Stimulated activated CD4-positive, alpha-beta T cell treated with anti-CD3 and anti-CD28 coated beads, TNF-alpha, amount 100 ng/mL, for 4 hours (primary cell): ENCODE measurements at regions not wholly inside any gene's neighbourhood (a gene's known extent, or its start where the extent isn't known, plus 50 kb on each side); places are given as distances from the start of the nearest gene placed in this dataset.
"Not testable (repeated sequence)": the region's sequence is repeated elsewhere in the genome, so short reads cannot be mapped to it uniquely, and the experiment has no call there.

Experiments used
- DNase-seq, 3 experiments: peaks; one replicate each; pipeline ENCODE4 v3.0.0-alpha.2; 2020; ENCODE audit warnings: low read depth in 3 of 3

DNA sequence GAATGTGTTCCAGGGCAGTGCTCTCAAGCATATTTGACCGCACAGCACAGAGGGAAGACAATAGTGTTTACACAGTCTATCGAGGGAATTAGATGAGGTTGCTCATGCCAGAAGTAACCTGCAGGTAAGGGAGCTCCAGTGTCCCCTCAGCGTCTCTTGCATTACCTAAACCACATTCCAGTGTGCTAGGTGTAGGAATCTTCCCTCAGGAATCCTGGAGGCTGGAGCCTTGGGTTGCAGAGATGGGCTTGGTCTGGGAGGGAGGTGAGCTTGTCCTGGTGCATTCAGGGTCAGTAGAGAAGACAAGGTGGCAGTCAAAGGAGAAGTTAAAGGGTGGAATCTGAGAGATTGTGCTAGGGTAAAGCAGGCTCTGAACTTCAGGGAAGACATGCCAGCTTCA lies 56.3 kb downstream of the SOX14 start:
- no peak for DNase-seq

- DNase-seq = no peak
Observed at GRCh38 chr3:137835096-137835495, 71.0 kb downstream of the SOX14 start.

DNA sequence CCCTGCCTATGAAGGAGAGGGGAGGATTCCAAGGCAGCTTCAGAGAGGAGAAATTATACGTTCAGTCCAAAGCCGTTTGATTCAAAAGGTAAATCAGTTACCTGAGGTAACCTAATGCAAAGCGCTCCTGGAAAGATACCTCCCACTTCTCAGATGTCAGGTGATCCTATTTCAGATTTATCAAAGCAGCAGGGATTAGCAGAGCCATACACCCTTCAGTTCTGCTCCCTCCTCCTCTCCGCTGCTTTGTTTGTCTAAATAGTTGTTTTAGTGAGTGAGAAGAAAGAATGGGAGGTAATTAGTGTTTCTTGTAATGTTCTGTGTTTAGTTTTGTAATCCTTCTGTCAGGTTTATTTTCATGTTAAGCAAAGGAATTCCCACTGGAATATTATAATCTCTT lies 81.1 kb downstream of the SOX14 start:
- no peak for DNase-seq

DNA sequence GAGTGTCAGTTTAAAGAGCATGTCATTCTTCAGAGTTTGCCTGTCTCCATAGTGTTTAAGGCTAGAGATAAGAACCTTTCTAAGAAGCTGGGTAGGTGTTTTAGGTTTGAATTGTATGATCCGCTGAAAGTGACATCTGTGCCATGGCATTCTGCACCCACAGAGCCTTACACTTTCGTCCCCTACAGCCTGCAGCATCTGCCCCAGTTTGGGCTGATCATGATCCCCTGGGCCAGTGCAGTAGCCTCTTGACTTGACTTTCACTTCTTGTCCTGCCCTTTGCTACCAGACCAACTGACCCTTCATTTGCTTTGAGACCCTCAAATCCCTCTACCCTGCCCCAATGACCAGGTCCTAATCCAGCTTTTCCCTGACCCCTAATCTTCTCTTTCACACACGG lies 81.6 kb downstream of the SOX14 start:
- no peak for DNase-seq

GRCh38 chr3:137852391-137852830 lies 88.3 kb downstream of the SOX14 start:
- DNase-seq = no peak

DNA sequence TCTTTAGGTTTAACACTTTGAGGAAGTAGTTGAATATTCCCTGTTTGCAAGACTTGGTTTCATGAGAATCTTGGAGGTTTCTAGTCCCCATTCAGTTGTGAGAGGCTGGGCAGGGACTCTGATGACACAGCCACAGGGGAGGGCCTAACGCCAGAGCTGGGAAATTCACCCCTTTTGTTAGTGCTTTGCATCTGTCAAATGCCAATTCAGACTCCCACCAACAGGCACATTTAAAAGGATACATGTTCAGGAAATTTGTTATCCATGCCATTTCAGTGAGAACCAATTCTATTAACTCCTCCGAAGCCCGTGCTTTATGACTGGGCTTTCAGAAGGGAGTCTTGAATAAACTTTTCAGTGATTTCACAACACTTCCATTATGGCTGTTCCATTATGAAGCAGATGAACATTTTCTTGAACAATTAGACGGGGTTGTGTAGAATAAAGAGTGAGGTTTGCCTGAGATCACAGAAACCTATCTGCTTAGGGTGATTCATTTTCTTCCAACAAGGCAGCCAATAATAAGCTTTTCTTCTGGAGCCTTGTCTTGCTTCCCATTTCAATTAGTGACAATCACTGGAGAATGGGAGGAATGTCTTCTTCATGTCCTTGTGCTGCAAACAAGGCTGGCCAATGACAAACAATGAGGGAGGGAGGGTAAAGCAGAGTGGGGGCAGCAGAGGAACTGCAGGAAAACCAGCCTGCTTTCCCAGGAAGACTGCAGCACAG lies 90.6 kb downstream of the SOX14 start:
- no peak for DNase-seq

DNA sequence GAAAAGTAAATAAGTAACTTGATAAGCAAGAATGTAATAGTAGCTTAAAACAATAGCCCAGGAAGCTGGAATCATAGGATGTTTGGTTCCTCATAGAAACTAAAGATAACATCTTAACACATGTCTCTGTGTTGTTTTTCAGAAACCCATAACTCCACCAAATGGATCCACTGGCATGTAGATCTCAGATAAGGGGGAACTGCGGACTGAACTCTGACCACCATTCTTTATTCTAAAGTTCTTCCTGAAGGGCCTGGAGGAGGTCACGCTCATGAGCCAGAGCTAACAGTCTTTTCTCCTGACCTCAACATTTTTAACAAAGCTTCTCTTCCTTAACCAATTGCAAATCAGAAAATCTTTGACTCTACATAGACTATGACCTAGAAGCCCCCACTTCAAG lies 101.9 kb downstream of the SOX14 start:
- no peak for DNase-seq

DNA sequence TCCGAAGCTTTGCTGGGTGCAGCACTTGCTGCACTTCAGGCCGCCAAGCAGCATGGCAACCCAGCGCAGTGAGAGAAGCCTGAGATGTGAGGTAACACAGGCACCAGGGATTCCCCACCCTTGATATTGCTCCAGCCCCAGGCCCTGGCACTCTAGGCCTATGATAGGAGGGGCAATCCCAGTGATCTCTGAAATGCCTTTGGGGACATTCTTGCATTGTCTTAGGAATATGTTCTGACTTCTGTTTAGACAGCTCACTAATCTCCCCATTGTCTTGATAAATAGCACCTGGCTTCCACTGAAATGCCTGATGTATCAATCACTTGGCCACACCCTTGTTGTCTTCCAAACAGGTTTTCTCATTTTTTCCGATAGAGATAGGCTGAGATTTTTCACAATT lies 102.8 kb downstream of the SOX14 start:
- no peak for DNase-seq

DNA sequence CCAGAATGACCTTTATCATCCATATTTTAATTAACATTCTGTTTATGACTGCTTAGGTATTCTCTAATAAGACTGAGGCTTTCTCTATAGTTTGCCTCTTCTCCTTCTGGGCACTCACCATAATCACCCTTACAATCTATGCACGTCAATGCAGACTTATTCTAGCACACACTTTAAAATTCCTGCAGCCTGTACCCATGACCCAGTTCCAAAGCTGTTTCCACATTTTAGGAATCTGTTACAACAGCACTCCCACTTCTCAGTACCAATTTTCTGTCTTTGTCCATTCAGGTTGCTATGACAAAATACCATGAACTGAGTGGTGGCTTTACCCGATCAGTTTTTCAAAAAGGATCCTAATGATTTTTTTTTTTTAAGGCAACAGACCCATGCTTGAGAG lies 103.5 kb downstream of the SOX14 start:
- DNase-seq = no peak

DNA sequence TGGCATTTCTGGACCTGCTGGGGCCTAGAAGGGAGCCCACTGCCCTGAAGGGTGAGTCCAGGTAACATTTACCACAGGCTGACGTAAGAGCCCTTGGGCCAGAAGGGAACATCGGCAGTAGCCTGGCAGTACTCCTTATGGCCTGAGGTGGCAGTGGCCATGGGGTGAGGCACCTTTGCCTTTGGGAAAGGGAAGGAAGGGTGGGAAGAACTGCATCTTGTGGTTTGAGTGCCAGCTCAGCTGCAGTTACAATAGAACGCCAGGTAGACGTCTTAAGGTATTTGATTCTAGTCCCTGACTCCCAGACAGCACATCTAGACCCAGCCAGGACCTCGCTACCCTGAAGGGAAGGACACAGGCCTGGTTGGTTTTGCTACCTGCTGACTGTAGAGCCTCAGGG lies 104.9 kb downstream of the SOX14 start:
- no peak for DNase-seq

GRCh38 chr3:137872589-137872988 lies 108.5 kb downstream of the SOX14 start:
- not testable (repeated sequence) for DNase-seq

- DNase-seq = not testable (repeated sequence)
Observed at GRCh38 chr3:137896842-137897241, 113.1 kb upstream of the CLDN18 start.

GRCh38 chr3:137906985-137907649 lies 102.8 kb upstream of the CLDN18 start:
- no peak for DNase-seq

DNA sequence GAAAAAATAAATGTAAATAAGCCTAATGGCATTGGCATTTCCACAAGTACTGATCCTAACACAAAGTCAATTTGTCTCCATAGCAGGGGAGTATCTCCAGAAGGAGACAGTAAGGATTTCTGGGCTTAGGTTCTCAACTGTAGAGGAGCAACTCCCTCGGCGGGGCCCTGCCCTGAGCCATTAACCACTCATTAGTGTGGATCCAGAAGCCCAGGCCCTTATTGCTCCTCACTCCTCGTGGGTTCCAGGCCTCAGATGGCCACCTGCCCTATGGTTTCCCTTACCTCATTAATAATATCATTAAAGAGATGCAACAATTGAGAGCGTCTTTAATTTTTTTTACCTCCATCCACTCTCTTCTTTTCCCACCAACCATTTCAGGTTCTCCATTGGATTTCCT lies 85.3 kb upstream of the CLDN18 start:
- DNase-seq = no peak

DNA sequence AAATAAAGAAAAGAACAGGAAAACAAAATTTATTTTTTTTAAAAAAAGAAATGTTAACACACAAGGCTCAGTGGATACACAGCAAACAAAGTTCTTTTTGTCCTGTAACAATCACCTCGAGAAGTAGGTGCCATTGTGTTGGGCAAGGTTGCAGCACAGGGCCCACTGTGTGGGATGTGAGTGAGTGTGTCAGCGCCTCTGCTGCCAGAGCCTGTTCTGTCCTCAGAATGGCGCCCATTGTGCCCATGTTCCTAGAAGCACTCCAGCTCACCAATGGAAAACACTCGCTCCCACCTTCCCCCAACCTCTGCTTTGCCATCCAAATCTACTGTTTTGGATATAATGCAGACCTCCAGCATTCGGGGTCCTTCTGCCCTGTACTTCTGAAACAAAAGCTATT lies 84.9 kb upstream of the CLDN18 start:
- DNase-seq = no peak

GRCh38 chr3:137926991-137927390 lies 83.0 kb upstream of the CLDN18 start:
- DNase-seq = no peak

DNA sequence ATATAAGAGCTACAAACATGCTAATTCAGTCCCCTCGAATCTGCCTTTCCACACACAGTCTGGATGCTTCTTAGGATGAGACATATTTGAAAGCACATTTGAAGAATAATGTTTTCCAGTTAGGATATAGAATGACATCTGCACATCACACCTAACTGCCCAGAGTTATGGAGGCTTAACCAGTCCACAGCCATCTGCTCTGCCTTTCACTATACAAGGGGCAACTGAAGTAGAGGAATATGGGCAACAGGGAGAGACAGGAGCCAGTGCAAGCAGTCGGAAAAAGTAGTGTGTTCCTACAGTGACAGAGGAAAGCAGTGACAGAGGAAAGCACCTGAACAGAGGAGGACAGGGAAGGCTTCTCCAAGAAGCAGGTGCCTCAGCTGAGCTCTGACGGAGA lies 79.0 kb upstream of the CLDN18 start:
- DNase-seq = no peak

- no peak for DNase-seq
Observed at GRCh38 chr3:137938876-137939275, 71.1 kb upstream of the CLDN18 start.

GRCh38 chr3:137944593-137944992 lies 65.4 kb upstream of the CLDN18 start:
- DNase-seq = no peak

DNA sequence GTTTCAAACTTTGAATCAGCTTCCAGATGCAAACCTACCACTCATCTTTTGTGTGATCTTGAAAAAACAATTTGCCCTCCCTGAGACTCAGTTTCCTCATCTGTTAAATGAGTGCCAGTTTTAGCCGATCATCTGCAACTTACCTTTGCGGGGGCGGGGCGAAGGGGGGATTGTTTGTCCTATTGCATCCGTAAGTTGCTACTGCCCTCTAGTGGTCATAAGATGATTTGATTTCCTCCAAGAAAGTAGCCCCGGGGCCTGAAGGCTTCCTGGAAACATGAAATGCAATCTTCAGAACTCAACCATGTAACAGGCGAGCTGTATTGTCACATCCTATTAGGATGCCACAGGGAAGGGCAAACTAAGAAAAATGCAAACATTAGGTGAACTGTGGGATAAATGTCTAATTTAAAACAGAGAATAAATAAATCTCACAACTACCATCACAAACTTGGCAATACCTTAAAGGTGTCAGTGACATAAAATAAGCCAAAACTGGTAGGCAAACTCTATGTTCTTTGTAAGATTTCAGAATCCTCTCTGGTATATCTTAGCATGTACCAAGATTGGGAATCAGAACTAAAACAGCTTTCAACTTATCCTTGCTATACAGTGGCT lies 63.5 kb upstream of the CLDN18 start:
- peak; percentile 4 to 15 (median 10) for DNase-seq

DNA sequence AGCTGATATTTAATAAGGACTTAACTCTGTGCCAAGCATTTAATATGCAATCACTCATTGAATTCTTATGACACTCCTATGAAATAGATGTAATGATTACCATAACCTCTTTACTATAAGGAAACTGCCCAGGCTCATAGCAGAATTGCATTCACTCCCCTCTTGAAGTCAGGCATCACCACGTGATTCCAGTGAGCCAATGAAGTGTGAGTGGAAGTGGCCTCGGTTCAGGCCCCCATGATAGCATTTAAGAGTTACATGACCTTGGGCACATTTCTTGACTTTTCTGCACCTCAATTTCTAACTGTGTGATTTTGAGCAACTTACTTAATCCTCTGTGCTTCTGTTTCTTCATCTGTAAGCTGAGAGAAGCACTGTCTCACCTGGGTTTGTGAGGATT lies 62.8 kb upstream of the CLDN18 start:
- DNase-seq = no peak

- DNase-seq = no peak
Observed at GRCh38 chr3:137948400-137949072, 61.4 kb upstream of the CLDN18 start.

GRCh38 chr3:137958636-137959035 lies 51.3 kb upstream of the CLDN18 start:
- no peak for DNase-seq
